Fibroblast of lung (primary cell): ENCODE measurements at regions not wholly inside any gene's neighbourhood (a gene's known extent, or its start where the extent isn't known, plus 50 kb on each side); places are given as distances from the start of the nearest gene placed in this dataset.

Experiments
- DNase-seq, 2 donors: peaks; one replicate each; pipeline versions ENCODE4 v3.0.0 to v3.0.0-alpha.2; 2010; ENCODE audit warnings: low read depth in 2 of 2
- H2AFZ ChIP-seq: 2 replicates; pipeline ENCODE4 v1.5.1; 2012; ENCODE audit warnings: low read length, control low read depth, inconsistent platforms
- H3K27ac ChIP-seq: 2 replicates; pipeline ENCODE4 v1.5.1; 2011; ENCODE audit warnings: low read length, control low read depth; ENCODE audit not compliant: insufficient read depth
- H3K27me3 ChIP-seq: 2 replicates; pipeline ENCODE4 v1.5.1; 2011; ENCODE audit warnings: mild to moderate bottlenecking, low read length; ENCODE audit not compliant: control insufficient read depth, insufficient read depth
- H3K36me3 ChIP-seq: 2 replicates; pipeline ENCODE4 v1.5.1; 2011; ENCODE audit warnings: low read length; ENCODE audit not compliant: control insufficient read depth, insufficient read depth
- H3K4me1 ChIP-seq: 2 replicates; pipeline ENCODE4 v1.5.1; 2011; ENCODE audit warnings: low read length; ENCODE audit not compliant: control insufficient read depth, insufficient read depth; ENCODE audit errors: extremely low read depth
- H3K4me2 ChIP-seq: 2 replicates; pipeline ENCODE4 v1.5.1; 2011; ENCODE audit warnings: low read length, control low read depth; ENCODE audit not compliant: insufficient read depth; ENCODE audit errors: extremely low read depth
- H3K4me3 ChIP-seq, 4 experiments: fragments of 200-600 bp in 1 of 4; sonication (generic) in 1 of 4; replicated peaks in 1 of 4; 2 replicates each; pipeline ENCODE4 v1.5.1; 2011 to 2016; ENCODE audit warnings: low read length in 4 of 4, low read depth in 3 of 4, mild to moderate bottlenecking in 3 of 4, control low read depth in 2 of 4, inconsistent platforms in 1 of 4, mixed read lengths in 1 of 4; ENCODE audit not compliant: insufficient read depth in 1 of 4; ENCODE audit errors: control extremely low read depth in 1 of 4
- H3K79me2 ChIP-seq: 2 replicates; pipeline ENCODE4 v1.5.1; 2012; ENCODE audit warnings: mild to moderate bottlenecking, low read length, inconsistent platforms; ENCODE audit not compliant: control insufficient read depth, insufficient read depth
- H3K9ac ChIP-seq: 2 replicates; pipeline ENCODE4 v1.5.1; 2011; ENCODE audit warnings: mild to moderate bottlenecking, low read length, control low read depth; ENCODE audit not compliant: insufficient read depth
- H3K9me3 ChIP-seq: 2 replicates; pipeline ENCODE4 v1.5.1; 2012; ENCODE audit warnings: low read depth, low read length; ENCODE audit not compliant: control insufficient read depth, insufficient read depth
- H4K20me1 ChIP-seq: 2 replicates; pipeline ENCODE4 v1.5.1; 2011; ENCODE audit warnings: low read length; ENCODE audit not compliant: control insufficient read depth, insufficient read depth; ENCODE audit errors: extremely low read depth
- EZH2 ChIP-seq: IDR thresholded peaks from 2 replicates; pipeline ENCODE4 v1.5.1; 2012; ENCODE audit warnings: low read length, control low read depth, mild to moderate bottlenecking; ENCODE audit errors: missing control alignments
- TF ChIP-seq, protein P1 (sequence below), 2 donors: IDR thresholded peaks in 1 of 2; conservative IDR thresholded peaks in 1 of 2; 1 replicate in 1 of 2; 2 replicates in 1 of 2; pipeline ENCODE4 v1.5.1; 2011 to 2012; ENCODE audit warnings: low read length in 2 of 2, control low read depth in 1 of 2, inconsistent platforms in 1 of 2, low read depth in 1 of 2, mild to moderate bottlenecking in 1 of 2

DNA sequence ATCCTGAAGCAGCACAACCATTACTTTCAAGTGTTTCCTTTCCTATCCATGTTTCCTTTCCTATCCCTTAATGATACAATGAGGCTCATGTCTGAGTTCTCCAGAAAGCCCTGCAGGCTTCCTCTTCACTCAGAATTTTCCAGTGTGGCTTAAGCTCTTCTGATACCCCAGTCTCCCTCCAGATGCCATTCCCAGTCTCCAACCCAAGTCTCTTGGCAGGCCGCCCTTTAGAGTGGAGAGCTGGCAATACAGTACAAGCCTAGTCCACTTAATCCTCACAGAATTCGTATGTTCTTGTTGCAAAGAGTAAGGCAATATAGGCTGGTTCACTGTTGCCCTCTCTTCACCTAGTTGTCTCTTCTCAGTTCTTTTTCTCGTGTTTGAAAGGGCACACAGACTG lies 503.9 kb upstream of the MDFIC2 start:
- H3K9me3 ChIP-seq, result no peaks in the 10 kb centered on the region
- no peak overlapping the region for H3K27ac ChIP-seq
- no peaks in the 10 kb centered on the region for H4K20me1 ChIP-seq
- no peak overlapping the region for H3K9ac ChIP-seq
- DNase-seq, result no peak
- H3K79me2 ChIP-seq, result no peaks in the 10 kb centered on the region
- H3K4me2 ChIP-seq, result no peak overlapping the region
- TF ChIP-seq, protein P1, sequence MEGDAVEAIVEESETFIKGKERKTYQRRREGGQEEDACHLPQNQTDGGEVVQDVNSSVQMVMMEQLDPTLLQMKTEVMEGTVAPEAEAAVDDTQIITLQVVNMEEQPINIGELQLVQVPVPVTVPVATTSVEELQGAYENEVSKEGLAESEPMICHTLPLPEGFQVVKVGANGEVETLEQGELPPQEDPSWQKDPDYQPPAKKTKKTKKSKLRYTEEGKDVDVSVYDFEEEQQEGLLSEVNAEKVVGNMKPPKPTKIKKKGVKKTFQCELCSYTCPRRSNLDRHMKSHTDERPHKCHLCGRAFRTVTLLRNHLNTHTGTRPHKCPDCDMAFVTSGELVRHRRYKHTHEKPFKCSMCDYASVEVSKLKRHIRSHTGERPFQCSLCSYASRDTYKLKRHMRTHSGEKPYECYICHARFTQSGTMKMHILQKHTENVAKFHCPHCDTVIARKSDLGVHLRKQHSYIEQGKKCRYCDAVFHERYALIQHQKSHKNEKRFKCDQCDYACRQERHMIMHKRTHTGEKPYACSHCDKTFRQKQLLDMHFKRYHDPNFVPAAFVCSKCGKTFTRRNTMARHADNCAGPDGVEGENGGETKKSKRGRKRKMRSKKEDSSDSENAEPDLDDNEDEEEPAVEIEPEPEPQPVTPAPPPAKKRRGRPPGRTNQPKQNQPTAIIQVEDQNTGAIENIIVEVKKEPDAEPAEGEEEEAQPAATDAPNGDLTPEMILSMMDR (conservative IDR thresholded peaks at IDR 0.05 in 1 of 2, IDR thresholded peaks at IDR 0.05 in 1 of 2; ENCODE audit: low read depth in 1 of 2, low read length in 2 of 2), result no peak
- TF ChIP-seq EZH2, result no peak
- no peak overlapping the region for H2AFZ ChIP-seq
- no peaks in the 10 kb centered on the region for H3K4me1 ChIP-seq
- no peak overlapping the region for H3K4me3 ChIP-seq
- H3K36me3 ChIP-seq, result no peaks in the 10 kb centered on the region
- no peaks in the 10 kb centered on the region for H3K27me3 ChIP-seq

DNA sequence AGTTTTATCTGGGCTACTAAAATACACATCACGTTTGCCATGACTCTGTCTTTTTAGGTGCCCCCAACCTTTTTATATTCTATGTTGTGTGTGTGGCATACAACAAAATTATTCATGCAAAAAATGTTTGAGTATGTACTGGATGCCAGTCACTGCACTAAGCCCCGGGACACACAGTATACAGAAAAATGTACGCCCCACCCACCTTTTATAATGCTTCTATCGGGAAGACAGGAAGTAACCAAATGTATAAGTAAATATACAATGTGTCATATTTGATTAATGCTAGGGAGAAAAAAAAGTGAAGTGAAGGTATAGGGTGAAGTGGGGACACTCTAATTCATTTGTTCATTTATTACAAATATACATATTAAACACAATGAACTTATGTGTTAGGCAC lies 503.4 kb upstream of the MDFIC2 start:
- H3K4me3 ChIP-seq, result no peak overlapping the region
- no peak overlapping the region for H3K4me2 ChIP-seq
- no peak overlapping the region for H3K9ac ChIP-seq
- H3K9me3 ChIP-seq, result no peaks in the 10 kb centered on the region
- H3K4me1 ChIP-seq, result no peaks in the 10 kb centered on the region
- no peaks in the 10 kb centered on the region for H4K20me1 ChIP-seq
- no peaks in the 10 kb centered on the region for H3K36me3 ChIP-seq
- H3K79me2 ChIP-seq, result no peaks in the 10 kb centered on the region
- H2AFZ ChIP-seq, result no peak overlapping the region
- no peaks in the 10 kb centered on the region for H3K27me3 ChIP-seq
- DNase-seq, result no peak
- TF ChIP-seq EZH2, result no peak
- TF ChIP-seq, protein P1 (conservative IDR thresholded peaks at IDR 0.05 in 1 of 2, IDR thresholded peaks at IDR 0.05 in 1 of 2; ENCODE audit: low read depth in 1 of 2, low read length in 2 of 2), result no peak
- H3K27ac ChIP-seq, result no peak overlapping the region

DNA sequence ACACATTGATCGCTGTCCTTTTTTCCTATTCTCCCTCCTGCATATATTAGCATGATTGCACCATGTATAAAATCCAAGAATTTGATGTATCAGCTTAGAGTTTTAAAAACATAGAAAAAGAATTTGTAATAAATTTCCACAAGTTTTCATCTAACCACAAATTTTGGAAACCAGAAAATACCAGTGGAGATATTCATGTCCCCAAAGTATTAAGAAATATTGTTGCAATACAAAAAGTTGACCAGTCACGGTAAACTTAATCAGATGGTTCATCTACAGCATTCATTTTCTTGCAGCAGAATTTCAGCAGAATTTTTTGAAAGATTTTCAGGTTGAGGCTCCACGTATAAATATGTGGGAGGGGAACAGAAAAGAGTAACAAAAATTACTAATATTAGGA lies 500.9 kb upstream of the MDFIC2 start:
- TF ChIP-seq, protein P1 (conservative IDR thresholded peaks at IDR 0.05 in 1 of 2, IDR thresholded peaks at IDR 0.05 in 1 of 2; ENCODE audit: low read depth in 1 of 2, low read length in 2 of 2), result no peak
- no peak for TF ChIP-seq EZH2
- H3K9ac ChIP-seq, result no peak overlapping the region
- no peak overlapping the region for H3K4me3 ChIP-seq
- no peaks in the 10 kb centered on the region for H3K36me3 ChIP-seq
- H3K27me3 ChIP-seq, result no peaks in the 10 kb centered on the region
- H2AFZ ChIP-seq, result no peak overlapping the region
- H4K20me1 ChIP-seq, result no peaks in the 10 kb centered on the region
- H3K4me1 ChIP-seq, result no peaks in the 10 kb centered on the region
- H3K79me2 ChIP-seq, result no peaks in the 10 kb centered on the region
- H3K27ac ChIP-seq, result no peak overlapping the region
- H3K4me2 ChIP-seq, result no peak overlapping the region
- DNase-seq, result no peak
- H3K9me3 ChIP-seq, result no peaks in the 10 kb centered on the region
